ENCODE measurements at regions not wholly inside any gene's neighbourhood (a gene's known extent, or its start where the extent isn't known, plus 50 kb on each side); places are given as distances from the start of the nearest gene placed in this dataset.
"Not testable (repeated sequence)": the region's sequence is repeated elsewhere in the genome, so short reads cannot be mapped to it uniquely, and the experiment has no call there.

DNA sequence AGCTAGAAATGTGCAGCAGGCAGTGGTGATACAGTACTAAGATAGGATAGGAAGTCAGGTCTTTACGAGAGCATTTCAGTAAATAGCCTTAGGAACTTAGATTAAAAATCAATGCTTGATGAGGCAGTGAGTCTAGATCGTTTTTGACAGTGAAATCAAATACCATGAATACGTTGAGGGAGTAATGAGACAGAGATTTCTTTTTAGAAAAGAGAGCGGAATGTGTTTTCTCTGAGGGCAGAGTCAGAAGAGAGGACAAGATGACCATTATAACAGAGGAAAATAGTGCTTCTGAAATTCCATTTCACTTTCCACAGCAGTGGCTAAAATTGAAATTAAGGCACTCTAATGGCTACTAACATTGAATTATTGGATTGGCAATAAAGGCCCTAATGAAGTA lies 339.6 kb downstream of the UTRN start:
- DNase-seq = no peak

DNA sequence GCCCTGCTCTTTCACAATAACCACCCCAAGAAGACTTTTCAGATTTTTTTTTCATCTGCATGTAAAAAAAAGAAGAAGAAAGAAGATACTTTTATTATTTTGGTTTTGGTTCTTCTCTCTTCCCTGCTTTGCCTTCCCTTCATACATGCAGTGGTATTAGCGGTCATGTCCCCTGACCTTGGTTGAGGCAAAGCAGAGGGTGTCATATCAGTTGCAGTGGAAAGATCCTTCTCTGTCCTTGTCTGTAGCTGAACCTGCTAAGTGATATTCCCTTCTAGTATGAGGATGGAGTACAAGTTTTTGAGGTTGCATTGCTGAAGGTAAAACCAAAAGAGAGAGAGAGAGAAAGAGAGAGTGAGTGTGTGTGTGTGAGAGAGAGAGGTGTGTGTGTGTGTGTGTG lies 345.7 kb downstream of the UTRN start:
- DNase-seq = no peak

DNA sequence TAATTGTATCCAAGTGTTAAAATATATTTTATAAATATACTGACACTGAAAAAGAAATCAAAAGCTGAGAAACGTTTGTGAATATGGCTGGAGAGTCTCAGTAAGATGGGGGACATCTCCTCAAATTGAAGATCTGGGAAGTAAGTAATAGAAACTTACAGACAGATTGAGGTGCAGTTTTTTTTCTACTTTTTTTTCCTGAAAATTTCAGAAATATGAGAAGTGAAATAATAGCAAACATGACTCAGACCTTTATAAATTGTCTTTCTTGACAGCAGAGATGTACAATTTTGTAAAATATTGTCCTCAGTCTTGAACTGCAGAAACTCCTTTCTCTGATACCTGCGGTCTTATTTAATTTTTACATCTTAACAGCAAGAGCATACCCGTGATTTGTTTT lies 347.1 kb downstream of the UTRN start:
- no peak for DNase-seq

DNA sequence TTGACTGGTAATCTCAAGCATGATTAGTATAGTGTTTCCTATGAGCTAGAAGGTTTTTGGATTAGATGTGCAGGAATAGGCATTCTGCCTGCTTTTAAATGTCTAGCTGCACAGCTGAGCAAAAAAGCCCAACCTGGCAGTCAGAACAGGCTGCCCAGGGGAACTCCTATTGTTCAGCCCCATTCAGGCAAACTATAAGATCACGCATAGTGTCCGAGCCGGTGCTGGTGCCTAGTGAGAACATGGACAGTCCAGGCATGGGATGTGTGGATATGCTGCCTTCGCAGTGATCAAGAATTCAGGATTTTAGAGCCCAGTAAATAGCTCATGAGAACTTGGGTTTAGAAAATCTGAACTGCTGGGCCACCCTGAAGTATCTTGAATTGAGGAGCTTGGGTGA lies 348.8 kb downstream of the UTRN start:
- DNase-seq = no peak

DNA sequence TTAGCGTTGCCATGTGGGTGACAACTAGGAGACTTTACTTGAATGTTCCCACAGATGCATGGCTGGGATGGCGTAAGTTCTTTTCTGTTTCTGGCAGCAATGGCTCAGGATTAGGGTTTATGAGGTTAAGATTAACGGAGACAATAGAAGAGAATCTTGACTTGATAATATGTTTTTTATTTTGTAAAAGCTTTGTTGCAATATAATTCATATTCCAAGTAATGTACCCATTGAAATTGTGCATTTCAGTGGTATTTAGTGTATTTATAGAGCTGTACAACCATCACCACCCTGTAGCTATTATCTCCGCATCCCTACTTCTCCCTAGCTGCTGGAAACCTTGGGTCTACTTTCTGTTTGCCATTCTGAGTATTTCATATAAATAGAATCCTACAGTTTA lies 349.2 kb downstream of the UTRN start:
- DNase-seq = no peak

DNA sequence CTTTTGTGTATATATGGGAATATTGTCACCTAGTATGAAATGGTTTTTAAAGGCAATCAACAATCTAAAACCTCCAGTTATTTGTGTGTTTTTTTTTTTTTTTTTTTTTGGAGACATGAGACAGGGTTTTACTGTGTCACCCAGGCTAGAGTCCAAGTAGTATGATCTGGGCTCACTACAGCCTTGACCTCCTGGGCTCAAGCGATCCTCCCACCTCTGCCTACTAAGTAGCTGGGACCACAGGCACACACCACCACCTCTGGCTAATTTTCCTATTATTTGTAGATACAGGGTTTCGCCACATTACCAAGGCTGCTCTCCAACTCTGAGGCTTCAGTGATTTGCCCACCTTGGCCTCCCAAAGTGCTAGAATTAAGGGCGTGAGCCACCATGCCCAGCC lies 349.9 kb downstream of the UTRN start:
- no peak for DNase-seq

DNA sequence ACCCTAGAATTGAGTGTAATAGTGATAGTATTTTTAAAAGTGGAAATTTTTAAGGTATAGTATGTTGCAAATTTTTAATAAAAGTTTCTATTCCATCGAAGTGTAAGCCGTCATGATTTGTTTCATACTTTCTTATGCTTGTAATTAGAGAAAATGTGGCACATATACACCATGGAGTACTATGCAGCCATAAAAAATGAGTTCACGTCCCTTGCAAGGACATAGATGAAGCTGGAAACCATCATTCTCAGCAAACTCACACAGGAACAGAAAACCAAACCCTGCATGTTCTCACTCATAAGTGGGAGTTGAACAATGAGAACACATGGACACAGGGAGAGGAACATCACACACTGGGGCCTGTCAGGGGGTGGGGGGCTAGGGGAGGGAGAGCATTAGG lies 350.9 kb downstream of the UTRN start:
- not testable (repeated sequence) for DNase-seq

DNA sequence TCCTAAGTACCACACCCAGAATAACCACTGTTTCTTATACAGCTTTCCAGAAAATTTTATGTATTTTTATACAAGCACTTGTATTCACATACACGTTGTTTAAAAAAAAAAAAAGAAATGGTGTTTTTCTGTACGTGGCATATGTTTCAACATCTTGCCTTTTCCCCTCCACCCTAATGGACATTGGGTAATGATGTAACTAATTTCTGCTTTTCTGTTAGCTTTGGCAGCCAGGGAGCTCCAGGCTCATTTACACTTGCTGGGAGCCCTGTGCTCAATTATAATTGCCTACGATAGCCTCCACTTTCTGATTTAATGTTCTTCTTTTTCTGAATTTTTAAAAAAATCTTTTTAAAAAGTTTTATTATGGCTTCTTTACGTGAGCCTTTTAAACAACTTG lies 352.4 kb downstream of the UTRN start:
- no peak for DNase-seq

DNA sequence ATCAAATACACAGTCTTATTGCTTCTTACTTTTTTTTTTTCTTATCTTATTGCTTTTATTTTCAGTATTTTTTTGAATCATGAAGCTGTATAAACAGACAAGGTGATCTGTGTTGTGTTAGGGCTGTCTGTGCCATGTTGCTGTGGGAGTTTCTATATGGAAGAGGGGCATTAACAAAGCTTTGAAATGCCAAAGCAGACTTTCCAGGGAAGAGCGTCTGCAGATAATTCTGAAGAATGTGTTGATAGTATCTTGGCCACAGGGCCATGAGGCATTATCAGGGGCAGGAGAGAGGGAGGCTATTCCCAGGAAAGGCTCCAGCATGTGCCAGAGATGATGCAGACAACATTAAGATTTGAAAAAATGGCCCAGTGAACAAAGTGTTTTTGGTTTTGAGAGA lies 354.5 kb downstream of the UTRN start:
- no peak for DNase-seq

DNA sequence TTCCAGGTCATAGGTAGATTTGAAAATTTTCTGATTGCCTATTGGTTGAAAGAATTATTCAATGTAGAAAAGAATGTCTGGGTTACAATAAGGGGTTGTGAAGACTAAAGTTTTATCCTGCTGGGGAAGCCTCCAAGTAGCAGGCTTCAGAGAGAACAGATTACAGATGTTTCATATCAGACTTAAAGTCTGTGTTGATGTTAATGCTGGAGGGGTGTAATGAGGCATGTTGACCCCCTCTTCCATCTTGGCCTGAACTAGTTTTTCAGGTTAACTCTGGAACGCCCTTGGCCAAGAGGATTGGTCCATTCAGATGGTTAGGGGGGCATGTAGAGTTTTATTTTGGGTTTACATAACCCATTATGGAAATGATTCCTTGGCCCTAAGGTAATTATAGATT lies 356.2 kb downstream of the UTRN start:
- DNase-seq = no peak

DNA sequence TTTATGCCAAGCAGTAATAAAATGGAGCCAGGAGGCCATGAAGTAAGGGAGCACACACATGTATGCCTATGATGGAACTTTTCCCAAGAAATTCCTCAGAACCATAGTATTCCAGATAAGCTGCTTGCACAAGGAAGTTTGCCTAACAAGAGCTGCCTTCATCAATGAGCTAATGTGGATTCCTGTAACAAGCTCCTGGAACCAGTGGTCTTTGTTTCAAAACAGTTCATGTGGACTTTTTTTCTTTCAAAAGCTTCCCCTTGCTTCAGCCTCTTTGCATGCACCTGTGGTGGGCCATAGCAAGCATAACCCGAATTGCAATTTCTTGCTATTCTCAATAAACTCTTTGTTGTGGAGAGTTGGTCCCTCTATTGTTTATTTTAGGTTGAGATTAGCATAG lies 359.6 kb downstream of the UTRN start:
- no peak for DNase-seq

DNA sequence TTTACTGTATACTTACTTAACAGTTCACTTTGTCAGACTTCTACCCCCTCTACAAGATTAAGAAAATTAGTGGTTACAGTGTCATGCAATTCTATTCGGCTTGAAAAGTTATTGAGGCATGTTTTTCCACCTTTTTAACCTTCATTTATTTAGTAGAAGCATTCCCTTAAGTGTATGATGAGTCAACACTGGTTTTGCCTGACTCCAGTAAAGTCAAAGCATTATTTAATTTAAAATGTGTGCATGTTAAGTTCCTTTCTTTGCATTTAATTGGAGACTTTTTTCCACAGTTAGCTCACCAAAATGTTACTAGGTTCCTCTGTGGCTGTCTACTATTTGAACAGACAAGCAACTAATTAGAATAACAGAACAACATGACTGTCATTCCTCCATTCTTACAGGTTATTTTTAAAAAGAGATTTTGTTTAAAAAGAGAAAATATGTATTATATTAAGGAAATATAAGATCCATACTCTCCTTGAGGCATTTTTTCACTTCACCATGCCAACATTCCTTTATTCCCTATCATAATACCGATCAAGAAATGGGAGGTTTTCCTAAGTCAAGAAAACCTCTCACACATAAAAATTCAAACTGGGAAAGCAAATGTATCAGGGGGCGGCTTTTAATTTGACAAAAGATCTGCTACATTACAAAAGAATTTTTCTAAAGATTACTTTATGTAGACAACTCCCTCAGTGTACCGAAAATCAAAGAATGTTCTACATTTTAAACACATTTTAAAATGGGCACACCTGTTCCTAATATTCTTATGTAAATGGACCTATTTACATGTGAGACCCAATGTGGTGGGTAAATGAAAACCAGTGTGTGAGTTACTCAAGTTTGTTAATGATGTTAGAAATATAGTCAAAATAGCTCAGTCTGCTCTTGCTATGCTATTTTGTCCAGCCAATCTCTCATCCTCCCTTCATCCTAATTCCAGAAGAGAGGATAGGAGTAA lies 361.2 kb downstream of the UTRN start:
- DNase-seq = no peak

DNA sequence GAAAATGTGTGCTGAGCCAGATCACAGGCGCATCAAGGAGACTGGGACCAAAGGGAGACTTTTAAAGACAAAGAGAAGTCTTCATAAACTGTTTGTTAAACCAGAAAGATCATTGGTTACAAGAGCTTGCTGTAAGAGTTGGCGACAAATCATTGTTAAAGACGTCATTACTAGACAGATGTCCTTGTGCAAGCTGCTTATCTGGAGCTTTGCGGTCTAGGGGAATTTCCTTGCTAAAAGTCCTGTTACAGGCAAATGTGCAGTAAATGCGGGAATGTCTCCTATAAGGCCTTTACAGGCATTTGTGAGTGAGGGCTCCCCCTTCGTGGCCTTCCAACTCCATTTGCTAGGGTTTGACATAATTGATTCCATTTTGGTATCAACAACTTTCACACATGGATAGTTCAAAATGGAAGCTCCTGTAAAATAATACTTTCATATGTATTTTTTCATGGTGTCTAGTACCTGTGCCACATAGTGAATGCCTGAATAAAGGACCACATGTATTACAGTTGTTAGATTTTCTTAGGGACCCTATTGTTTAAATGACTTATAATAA lies 362.4 kb downstream of the UTRN start:
- DNase-seq = no peak

DNA sequence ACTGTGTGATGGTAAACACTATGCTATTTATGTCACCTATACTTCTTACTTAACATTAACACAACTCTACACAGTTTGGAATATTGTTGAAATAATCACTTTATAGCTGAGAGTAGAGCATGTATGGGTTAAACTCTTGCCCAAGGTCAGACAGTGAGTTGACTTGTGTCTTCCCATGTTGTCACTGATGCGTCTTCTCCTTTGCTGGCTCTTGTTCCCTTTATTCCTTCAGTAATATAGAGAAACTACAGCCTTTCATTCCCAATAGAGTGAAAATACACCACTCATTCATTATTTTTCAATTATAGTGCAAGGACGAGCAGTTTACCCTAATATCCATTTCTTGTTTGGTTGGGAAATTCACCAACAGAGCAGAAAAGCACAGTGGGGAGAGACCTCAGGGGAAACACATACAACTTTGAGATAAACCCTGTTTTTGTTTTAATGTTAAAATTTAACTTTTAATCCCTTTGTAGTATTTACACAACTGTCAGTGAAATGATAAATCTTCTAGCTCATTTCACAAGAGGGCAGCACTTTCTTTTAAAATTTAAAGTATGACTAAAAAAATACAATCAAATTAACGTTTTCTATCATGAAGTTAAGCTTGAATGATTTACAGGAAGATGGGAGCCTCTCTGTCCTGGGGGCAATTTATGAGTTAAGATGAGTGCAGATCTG lies 363.0 kb downstream of the UTRN start:
- DNase-seq = no peak

DNA sequence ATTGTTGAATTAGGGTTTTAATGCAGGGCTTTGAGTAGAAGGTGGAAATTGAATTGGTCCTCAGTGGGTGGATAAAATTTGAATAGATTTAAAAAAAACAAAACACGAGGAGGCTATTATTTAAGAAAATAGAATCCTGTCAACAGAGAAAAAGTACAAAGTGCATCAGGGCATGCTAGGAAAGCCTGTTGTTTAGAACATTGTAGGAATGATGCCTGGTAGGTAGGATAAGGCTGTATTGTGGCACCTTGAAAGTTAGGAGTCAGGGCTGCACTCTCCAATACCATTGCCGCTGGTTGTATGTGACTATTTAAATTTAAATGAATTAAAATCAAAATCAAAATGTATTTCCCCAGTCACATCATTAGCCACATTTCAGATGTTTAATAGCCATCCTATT lies 363.9 kb downstream of the UTRN start:
- no peak for DNase-seq

DNA sequence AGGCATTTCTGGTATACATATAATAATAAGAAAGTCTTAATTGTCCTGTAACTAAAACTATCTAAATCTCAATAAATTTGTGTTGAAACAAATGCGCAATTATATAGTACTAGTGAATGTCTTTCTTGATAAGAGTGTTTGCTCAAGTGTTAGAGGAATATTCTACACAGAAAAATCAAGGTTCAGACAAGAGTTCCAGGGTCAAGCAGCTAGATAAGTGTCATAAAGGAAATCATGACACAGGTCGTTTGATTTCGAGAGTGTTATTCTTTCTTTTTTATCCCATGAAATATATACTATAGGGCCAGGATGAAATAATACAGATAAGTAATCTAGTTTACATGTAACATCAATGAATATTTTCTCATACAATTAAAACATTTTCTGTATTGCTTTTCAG lies 366.1 kb downstream of the UTRN start:
- DNase-seq = no peak

DNA sequence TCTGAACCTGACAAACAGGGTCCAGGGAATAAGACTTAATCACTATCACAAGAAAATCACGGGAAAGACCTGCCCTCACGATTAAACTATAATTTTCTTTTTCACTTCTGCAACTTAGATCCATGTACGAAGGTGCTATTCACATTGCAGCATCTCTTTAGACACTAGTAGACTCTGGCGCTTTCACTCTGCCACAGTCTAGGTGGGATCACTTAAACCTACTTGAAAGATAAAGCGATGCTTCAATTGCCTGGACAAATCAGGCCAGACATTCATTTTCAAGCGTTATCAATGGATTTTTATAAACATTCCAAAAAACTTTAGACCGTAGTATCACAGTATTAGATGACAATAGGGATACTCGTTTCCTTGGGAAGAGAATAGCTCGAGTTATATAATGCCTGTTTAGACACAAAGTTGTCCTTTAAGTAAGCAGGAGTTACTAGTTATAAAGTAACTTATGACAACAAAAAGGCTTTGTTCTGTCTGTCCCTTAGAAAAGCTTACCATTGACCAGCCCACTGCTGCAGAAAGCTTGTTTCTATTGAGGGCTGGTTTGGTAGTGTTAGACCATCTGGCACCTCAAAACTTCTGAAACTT lies 367.3 kb downstream of the UTRN start:
- no peak for DNase-seq

DNA sequence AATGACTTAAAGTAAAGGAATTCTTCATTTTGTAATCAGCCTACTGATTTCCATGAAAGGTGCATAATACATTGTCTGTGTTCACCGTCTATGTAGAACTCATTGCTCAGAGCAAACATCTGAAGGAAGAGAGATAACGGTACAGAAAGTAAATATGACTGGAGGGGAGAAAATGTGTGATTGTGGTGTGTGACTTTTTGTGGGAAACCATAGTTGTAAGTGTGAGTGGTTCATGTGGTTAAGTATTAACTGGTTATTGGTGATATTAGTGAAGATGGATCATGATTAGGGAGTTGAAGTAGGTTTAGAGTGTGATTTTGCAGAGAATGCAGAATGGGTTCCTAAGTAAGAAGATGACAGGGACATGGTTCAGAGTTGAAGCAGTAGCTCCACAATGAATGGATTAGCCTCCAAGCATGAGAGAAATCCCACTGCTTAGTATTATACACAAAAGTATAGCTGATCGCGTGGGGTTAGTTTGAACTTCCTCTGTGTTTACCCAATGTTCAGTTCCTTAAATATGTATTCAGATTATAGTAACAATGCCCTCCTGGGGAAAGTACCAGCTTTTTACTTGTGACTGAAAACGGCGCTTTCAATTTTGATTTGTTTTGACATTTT lies 368.9 kb downstream of the UTRN start:
- DNase-seq = no peak

DNA sequence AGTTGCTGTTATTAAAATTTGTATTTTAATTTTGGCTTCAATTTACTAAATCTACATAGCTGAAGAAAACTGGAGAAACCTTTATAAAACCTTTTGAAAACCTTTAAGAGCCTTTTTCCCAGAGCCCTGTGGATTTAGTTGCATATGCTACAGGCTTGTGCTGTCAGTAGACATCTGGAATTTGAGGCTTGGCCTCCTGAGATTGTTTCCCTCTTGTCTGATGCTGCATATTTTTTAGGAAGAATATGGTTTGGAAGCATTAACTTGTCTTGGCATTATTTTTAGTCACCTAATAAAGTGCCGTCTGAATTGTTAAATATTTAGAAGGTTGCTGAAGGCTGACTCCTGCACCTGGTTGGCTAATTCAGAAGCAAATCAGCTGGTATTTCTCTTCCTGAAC lies 369.4 kb downstream of the UTRN start:
- DNase-seq = no peak

DNA sequence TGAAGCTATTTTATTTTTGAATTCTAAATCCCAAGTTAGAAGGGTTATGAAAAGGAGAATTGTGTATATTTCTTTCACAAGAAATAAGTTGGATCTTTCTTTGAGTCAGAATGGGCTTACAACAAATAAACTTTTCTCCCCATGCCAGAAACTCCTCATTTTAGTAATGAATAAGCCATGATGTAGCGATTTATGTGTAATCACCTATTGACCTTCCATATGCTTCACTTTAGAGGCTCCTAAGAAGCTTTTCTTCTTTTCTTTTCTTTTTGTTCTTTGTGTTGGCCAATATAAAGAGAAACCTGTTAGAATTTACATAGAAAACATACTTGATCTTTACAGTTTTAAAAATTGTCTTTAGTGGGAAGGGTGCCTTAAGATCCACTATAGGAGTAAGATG lies 370.2 kb downstream of the UTRN start:
- DNase-seq = no peak

DNA sequence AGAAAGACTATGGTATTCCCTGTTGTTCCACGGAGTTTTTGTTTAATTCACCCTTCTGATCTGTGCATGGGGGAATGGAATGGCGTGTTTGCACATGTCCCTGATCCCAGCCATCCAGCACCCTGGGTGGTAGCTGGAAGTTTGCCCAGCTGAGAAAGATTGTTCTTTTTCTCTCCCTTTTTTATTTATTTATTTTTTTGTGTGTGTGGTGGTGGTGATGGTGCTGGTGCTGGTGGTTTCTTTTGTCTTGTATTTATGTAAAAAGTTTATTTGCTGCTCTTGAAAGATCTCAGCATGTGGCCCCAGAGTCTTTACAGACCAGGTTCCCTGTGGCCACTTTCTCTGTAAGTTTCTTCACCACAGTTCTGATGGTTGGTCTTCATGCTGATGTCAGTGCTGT lies 372.6 kb downstream of the UTRN start:
- no peak for DNase-seq

DNA sequence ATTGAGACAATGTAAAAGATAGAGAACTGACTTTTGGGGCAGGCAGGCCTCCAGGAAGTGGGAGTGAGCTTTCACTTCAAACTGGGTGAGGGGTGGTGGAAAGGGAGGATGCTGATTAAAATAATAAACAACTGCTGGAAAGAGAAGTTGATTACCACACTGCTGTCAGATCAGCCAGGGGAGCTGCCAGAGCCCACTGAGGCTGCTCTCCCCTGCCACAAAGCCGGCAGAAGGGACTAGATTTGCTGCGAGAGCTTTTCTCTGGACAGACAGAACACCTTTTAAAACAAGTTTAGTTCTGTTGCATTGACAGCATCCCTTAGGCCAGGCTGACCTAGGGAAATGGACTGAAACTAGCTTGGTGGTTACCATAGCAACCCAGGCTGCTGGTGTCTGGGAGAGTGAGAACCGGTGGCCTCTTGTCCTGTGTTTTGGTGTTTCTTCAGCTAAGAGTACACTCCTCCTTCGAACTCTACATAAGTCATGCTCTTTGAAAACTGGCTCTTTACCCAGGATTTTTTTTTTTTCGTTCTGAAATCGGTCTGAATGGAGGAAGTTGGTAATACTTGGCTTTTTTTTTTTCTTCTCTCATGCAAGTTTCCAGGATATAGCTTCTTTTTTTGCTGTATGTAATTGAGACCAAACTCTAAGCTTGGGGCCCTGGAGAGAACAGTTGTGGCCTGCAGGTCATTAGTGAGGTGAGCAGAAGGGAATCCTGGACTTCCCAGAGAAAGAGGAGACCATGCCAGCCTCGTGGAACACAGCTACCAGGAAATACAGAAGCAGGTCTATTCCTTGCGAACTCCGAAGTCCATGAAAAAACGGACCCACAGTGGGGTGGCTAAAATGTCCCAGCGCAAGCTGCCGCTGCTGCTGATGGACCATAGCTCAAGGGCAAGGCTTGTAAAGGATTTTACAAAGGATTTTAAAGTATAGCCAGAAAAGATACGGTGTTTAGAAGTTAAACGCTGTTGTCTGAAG lies 374.4 kb downstream of the UTRN start:
- no peak for DNase-seq
